Subcutaneous abdominal adipose tissue (tissue), 5 donors: ENCODE measurements at regions not wholly inside any gene's neighbourhood (a gene's known extent, or its start where the extent isn't known, plus 50 kb on each side); places are given as distances from the start of the nearest gene placed in this dataset.

ENCODE experiments used
- H3K27ac ChIP-seq: one replicate; pipeline ENCODE4 v1.7.0; 2013; ENCODE audit warnings: low read depth, mild to moderate bottlenecking, inconsistent platforms, low read length, moderate library complexity
- H3K27me3 ChIP-seq, 5 donors: one replicate each; pipeline ENCODE4 v1.7.0; 2013; ENCODE audit warnings: low read length in 5 of 5, inconsistent platforms in 1 of 5; ENCODE audit not compliant: control insufficient read depth in 5 of 5, insufficient read depth in 4 of 5
- H3K36me3 ChIP-seq, 5 donors: one replicate each; pipeline ENCODE4 v1.7.0; 2013; ENCODE audit warnings: low read length in 5 of 5; ENCODE audit not compliant: control insufficient read depth in 5 of 5, insufficient read depth in 5 of 5
- H3K4me1 ChIP-seq, 5 donors: one replicate each; pipeline ENCODE4 v1.7.0; 2013; ENCODE audit warnings: low read length in 5 of 5, mild to moderate bottlenecking in 3 of 5, moderate library complexity in 1 of 5; ENCODE audit not compliant: control insufficient read depth in 5 of 5, insufficient read depth in 5 of 5
- H3K4me3 ChIP-seq, 5 donors: one replicate each; pipeline ENCODE4 v1.7.0; 2013; ENCODE audit warnings: low read length in 5 of 5, low read depth in 1 of 5
- H3K9ac ChIP-seq, 5 donors: one replicate each; pipeline ENCODE4 v1.7.0; 2013; ENCODE audit warnings: low read length in 5 of 5, mild to moderate bottlenecking in 4 of 5, moderate library complexity in 3 of 5
- H3K9me3 ChIP-seq, 5 donors: one replicate each; pipeline ENCODE4 v1.7.0; 2013; ENCODE audit warnings: low read length in 5 of 5; ENCODE audit not compliant: control insufficient read depth in 5 of 5
- donor health status: healthy.
- donor health status: healthy.
- donor health status: healthy.
- donor health status: healthy.
- donor health status: healthy.

GRCh38 chr4:177879851-177880250, 437.6 kb upstream of the AGA start:
- Histone ChIP-seq H3K4me1 (no peaks in the 10 kb centered on the region), H3K36me3 (no peaks in the 10 kb centered on the region), H3K27ac (no peak overlapping the region), H3K9ac (no peak overlapping the region), H3K27me3 (no peaks in the 10 kb centered on the region), H3K9me3 (no peaks in the 10 kb centered on the region), H3K4me3 (no peak overlapping the region)

GRCh38 chr4:177895136-177895535, 452.9 kb upstream of the AGA start:
- H3K27me3 ChIP-seq: no peaks in the 10 kb centered on the region
- H3K4me1 ChIP-seq: no peaks in the 10 kb centered on the region
- H3K27ac ChIP-seq: no peak overlapping the region
- no peaks in the 10 kb centered on the region for H3K36me3 ChIP-seq
- H3K9ac ChIP-seq: no peak overlapping the region
- peaks cover 0 to 2% (median 0%) of the 10 kb centered on the region in 5 donors for H3K9me3 ChIP-seq
- H3K4me3 ChIP-seq: no peak overlapping the region

GRCh38 chr4:177901786-177902185, 459.5 kb upstream of the AGA start:
- no peaks in the 10 kb centered on the region for H3K4me1 ChIP-seq
- H3K9ac ChIP-seq: no peak overlapping the region
- no peaks in the 10 kb centered on the region for H3K36me3 ChIP-seq
- H3K27me3 ChIP-seq: no peaks in the 10 kb centered on the region
- peaks cover 0 to 5% (median 3%) of the 10 kb centered on the region in 5 donors for H3K9me3 ChIP-seq
- H3K27ac ChIP-seq: no peak overlapping the region
- no peak overlapping the region for H3K4me3 ChIP-seq

GRCh38 chr4:177902386-177902785, 460.1 kb upstream of the AGA start:
- Histone ChIP-seq H3K9me3 (peaks cover 0 to 5% (median 3%) of the 10 kb centered on the region in 5 donors), H3K4me3 (no peak overlapping the region), H3K4me1 (no peaks in the 10 kb centered on the region), H3K36me3 (no peaks in the 10 kb centered on the region), H3K9ac (no peak overlapping the region), H3K27me3 (no peaks in the 10 kb centered on the region), H3K27ac (no peak overlapping the region)

- Histone ChIP-seq H3K4me3 (peak overlapping the region in 3 of 5 donors; percentile 20 to 63 (median 38)), H3K9ac (peak overlapping the region in 1 of 5 donors; percentile 56), H3K27me3 (no peaks in the 10 kb centered on the region)
Observed at GRCh38 chr4:177907736-177908424, 465.6 kb upstream of the AGA start.

GRCh38 chr4:177921715-177922114, 479.5 kb upstream of the AGA start:
- H3K9ac ChIP-seq: no peak overlapping the region
- H3K36me3 ChIP-seq: no peaks in the 10 kb centered on the region
- H3K9me3 ChIP-seq: peaks cover 0 to 4% (median 0%) of the 10 kb centered on the region in 5 donors
- H3K4me3 ChIP-seq: no peak overlapping the region
- no peak overlapping the region for H3K27ac ChIP-seq
- no peaks in the 10 kb centered on the region for H3K27me3 ChIP-seq
- no peaks in the 10 kb centered on the region for H3K4me1 ChIP-seq

More at GRCh38 chr4:177907736-177908424, 465.6 kb upstream of the AGA start:
- H3K36me3 ChIP-seq: no peaks in the 10 kb centered on the region
- peaks cover 0 to 11% (median 9%) of the 10 kb centered on the region in 5 donors for H3K9me3 ChIP-seq
- H3K27ac ChIP-seq: no peak overlapping the region
- peaks cover 0 to 6% (median 0%) of the 10 kb centered on the region in 5 donors for H3K4me1 ChIP-seq

GRCh38 chr4:177923888-177924287, 481.7 kb upstream of the AGA start:
- no peaks in the 10 kb centered on the region for H3K36me3 ChIP-seq
- H3K9ac ChIP-seq: no peak overlapping the region
- peaks cover 0 to 4% (median 0%) of the 10 kb centered on the region in 5 donors for H3K9me3 ChIP-seq
- no peak overlapping the region for H3K4me3 ChIP-seq
- H3K27ac ChIP-seq: no peak overlapping the region
- H3K27me3 ChIP-seq: no peaks in the 10 kb centered on the region
- H3K4me1 ChIP-seq: no peaks in the 10 kb centered on the region

GRCh38 chr4:177937041-177937440, 494.8 kb upstream of the AGA start:
- Histone ChIP-seq H3K9me3 (peaks cover 0 to 5% (median 0%) of the 10 kb centered on the region in 5 donors), H3K4me3 (no peak overlapping the region), H3K9ac (no peak overlapping the region)

GRCh38 chr4:177938226-177938625, 496.0 kb upstream of the AGA start:
- H3K4me1 ChIP-seq: no peaks in the 10 kb centered on the region
- H3K36me3 ChIP-seq: no peaks in the 10 kb centered on the region
- no peak overlapping the region for H3K4me3 ChIP-seq
- H3K27ac ChIP-seq: no peak overlapping the region
- no peaks in the 10 kb centered on the region for H3K27me3 ChIP-seq
- peaks cover 0 to 5% (median 0%) of the 10 kb centered on the region in 5 donors for H3K9me3 ChIP-seq
- H3K9ac ChIP-seq: no peak overlapping the region

More at GRCh38 chr4:177937041-177937440, 494.8 kb upstream of the AGA start:
- no peak overlapping the region for H3K27ac ChIP-seq
- no peaks in the 10 kb centered on the region for H3K27me3 ChIP-seq
- no peaks in the 10 kb centered on the region for H3K36me3 ChIP-seq
- H3K4me1 ChIP-seq: no peaks in the 10 kb centered on the region

- Histone ChIP-seq H3K4me3 (no peak overlapping the region), H3K27me3 (no peaks in the 10 kb centered on the region), H3K9ac (no peak overlapping the region), H3K27ac (no peak overlapping the region), H3K4me1 (no peaks in the 10 kb centered on the region), H3K36me3 (no peaks in the 10 kb centered on the region), H3K9me3 (no peaks in the 10 kb centered on the region)
Observed at GRCh38 chr4:177945268-177945667, 503.0 kb upstream of the AGA start.
